ENCODE measurements at regions not wholly inside any gene's neighbourhood (a gene's known extent, or its start where the extent isn't known, plus 50 kb on each side); places are given as distances from the start of the nearest gene placed in this dataset.

DNA sequence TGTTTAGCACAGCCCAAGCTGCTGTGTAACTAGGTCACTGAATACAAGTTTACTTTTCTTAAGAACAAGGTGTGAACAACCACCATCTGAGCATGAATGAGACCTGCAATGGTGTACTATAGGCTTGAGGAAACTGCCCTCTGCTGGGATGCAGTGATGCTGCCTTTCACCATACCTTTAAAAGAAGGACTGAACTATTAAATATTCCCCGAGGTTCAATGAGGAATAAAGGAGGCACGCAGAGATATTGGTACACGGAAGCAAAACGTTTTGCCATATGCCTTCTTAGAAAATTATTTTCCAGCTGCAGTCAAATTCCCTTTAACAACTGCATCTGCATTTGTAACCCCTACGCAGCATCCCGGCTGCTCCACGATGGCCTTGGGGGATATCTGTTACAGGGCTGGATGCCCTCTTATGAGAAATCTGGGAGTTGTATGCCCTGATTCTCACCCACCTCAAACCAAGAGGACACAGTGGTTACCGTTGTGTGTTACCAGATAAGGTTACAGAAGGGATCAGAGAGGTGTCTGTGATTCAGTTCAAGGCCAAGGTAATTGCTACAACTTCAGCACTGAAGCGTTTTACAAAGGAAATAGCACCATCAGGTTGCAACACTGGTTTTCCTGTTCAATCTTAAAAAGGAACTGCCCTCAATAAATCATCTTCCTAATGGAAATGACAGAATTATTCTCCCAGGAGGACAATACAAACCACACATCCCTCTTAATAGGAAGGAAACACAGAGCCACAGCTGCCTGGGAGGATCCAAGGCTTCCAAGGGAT is 470.5 kb downstream of the LTN1 start:
- TF ChIP-seq EP300 (IDR thresholded peaks at IDR 0.05), result no peak
- TF ChIP-seq, protein P1, sequence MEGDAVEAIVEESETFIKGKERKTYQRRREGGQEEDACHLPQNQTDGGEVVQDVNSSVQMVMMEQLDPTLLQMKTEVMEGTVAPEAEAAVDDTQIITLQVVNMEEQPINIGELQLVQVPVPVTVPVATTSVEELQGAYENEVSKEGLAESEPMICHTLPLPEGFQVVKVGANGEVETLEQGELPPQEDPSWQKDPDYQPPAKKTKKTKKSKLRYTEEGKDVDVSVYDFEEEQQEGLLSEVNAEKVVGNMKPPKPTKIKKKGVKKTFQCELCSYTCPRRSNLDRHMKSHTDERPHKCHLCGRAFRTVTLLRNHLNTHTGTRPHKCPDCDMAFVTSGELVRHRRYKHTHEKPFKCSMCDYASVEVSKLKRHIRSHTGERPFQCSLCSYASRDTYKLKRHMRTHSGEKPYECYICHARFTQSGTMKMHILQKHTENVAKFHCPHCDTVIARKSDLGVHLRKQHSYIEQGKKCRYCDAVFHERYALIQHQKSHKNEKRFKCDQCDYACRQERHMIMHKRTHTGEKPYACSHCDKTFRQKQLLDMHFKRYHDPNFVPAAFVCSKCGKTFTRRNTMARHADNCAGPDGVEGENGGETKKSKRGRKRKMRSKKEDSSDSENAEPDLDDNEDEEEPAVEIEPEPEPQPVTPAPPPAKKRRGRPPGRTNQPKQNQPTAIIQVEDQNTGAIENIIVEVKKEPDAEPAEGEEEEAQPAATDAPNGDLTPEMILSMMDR (IDR thresholded peaks at IDR 0.05), result no peak
- no peak for TF ChIP-seq POLR2A (IDR thresholded peaks at IDR 0.05)
